Limb (tissue), 2 donors: ENCODE measurements at regions not wholly inside any gene's neighbourhood (a gene's known extent, or its start where the extent isn't known, plus 50 kb on each side); places are given as distances from the start of the nearest gene placed in this dataset.

Source experiments
- DNase-seq, 2 donors: peaks; one replicate each; pipeline ENCODE4 v3.0.0-alpha.2; 2016; ENCODE audit errors: extremely low spot score in 2 of 2

GRCh38 chr9:26742828-26743476 is 149.7 kb downstream of the CAAP1 start:
- DNase-seq: no peak

- no peak for DNase-seq
Observed at GRCh38 chr9:26735160-26735559, 157.4 kb downstream of the CAAP1 start.

GRCh38 chr9:26729187-26729586 is 163.4 kb downstream of the CAAP1 start:
- no peak for DNase-seq

- DNase-seq: no peak
Observed at GRCh38 chr9:26727471-26727870, 165.1 kb downstream of the CAAP1 start.

GRCh38 chr9:26725573-26725972 is 167.0 kb downstream of the CAAP1 start:
- no peak for DNase-seq

GRCh38 chr9:26723486-26723885 is 169.1 kb downstream of the CAAP1 start:
- peak in 1 of 2 donors; percentile 32 for DNase-seq

GRCh38 chr9:26722755-26723154 is 169.8 kb downstream of the CAAP1 start:
- DNase-seq: no peak

- DNase-seq: no peak
Observed at GRCh38 chr9:26710008-26710407, 182.6 kb downstream of the CAAP1 start.

- DNase-seq: no peak
Observed at GRCh38 chr9:26706223-26706622, 186.4 kb downstream of the CAAP1 start.

GRCh38 chr9:26695298-26695622 is 197.3 kb downstream of the CAAP1 start:
- no peak for DNase-seq

- DNase-seq: no peak
Observed at GRCh38 chr9:26694381-26695297, 198.0 kb downstream of the CAAP1 start.

GRCh38 chr9:26689041-26689440 is 203.6 kb downstream of the CAAP1 start:
- no peak for DNase-seq

- no peak for DNase-seq
Observed at GRCh38 chr9:26687421-26687820, 205.2 kb downstream of the CAAP1 start.

GRCh38 chr9:26685818-26686217 is 206.8 kb downstream of the CAAP1 start:
- no peak for DNase-seq

GRCh38 chr9:26684029-26684428 is 208.6 kb downstream of the CAAP1 start:
- no peak for DNase-seq

- no peak for DNase-seq
Observed at GRCh38 chr9:26682796-26683496, 209.7 kb downstream of the CAAP1 start.

- no peak for DNase-seq
Observed at GRCh38 chr9:26682041-26682440, 210.6 kb downstream of the CAAP1 start.

GRCh38 chr9:26677965-26678706 is 214.5 kb downstream of the CAAP1 start:
- DNase-seq: no peak

- DNase-seq: no peak
Observed at GRCh38 chr9:26675035-26675434, 217.6 kb downstream of the CAAP1 start.

GRCh38 chr9:26673261-26673660 is 219.3 kb downstream of the CAAP1 start:
- no peak for DNase-seq
